Endothelial cell of umbilical vein (primary cell): ENCODE measurements at regions not wholly inside any gene's neighbourhood (a gene's known extent, or its start where the extent isn't known, plus 50 kb on each side); places are given as distances from the start of the nearest gene placed in this dataset.
"Not testable (repeated sequence)": the region's sequence is repeated elsewhere in the genome, so short reads cannot be mapped to it uniquely, and the experiment has no call there.

Source experiments
- BruUV-seq: library from RNA; stranded (reverse); fragments of 400-500 nt; replicated peaks from 2 replicates; lab custom pipeline; 2021; lab: Mats Ljungman, UMichigan
- CTCF ChIA-PET: fragments of 300-600, 350-600 bp; sonication (Branson Sonifier 250); formaldehyde crosslinking; loops from one replicate; lab custom pipeline; 2021; ENCODE audit warnings: antibody characterized with exemption, inconsistent platforms; lab: Charles Lee
- POLR2A ChIA-PET: fragments of 300-600, 350-600 bp; sonication (Branson Sonifier 250); formaldehyde crosslinking; loops from one replicate; lab custom pipeline; 2021; ENCODE audit warnings: antibody characterized with exemption, inconsistent platforms; lab: Charles Lee
- DNase-seq: peaks from one replicate; pipeline ENCODE4 v3.0.0-alpha.2; 2011; ENCODE audit warnings: low read depth, low spot score
- FAIRE-seq: peaks from 2 replicates; lab custom pipeline; 2011; peaks lifted over from hg19 to GRCh38; lab: Jason Lieb, UNC
- H2AFZ ChIP-seq: 2 replicates; pipeline ENCODE4 v1.6.0; 2012; ENCODE audit warnings: low read depth, low read length, control low read depth, inconsistent platforms
- H3K27ac ChIP-seq: 2 replicates; pipeline ENCODE4 v1.5.1; 2011; ENCODE audit warnings: low read depth, mild to moderate bottlenecking, control low read depth, low read length, moderate library complexity; ENCODE audit not compliant: insufficient read depth
- H3K27me3 ChIP-seq, 2 experiments: 2 replicates each; pipeline versions ENCODE4 v1.6.0 to v1.6.1; 2011; ENCODE audit warnings: low read length in 2 of 2, mixed read lengths in 1 of 2; ENCODE audit not compliant: control insufficient read depth in 2 of 2, insufficient read depth in 2 of 2
- H3K36me3 ChIP-seq, 2 experiments: 2 replicates in 1 of 2; 3 replicates in 1 of 2; pipeline ENCODE4 v1.5.1; 2011; ENCODE audit warnings: low read length in 2 of 2, mild to moderate bottlenecking in 1 of 2, moderate library complexity in 1 of 2; ENCODE audit not compliant: control insufficient read depth in 2 of 2, insufficient read depth in 2 of 2; ENCODE audit errors: extremely low read depth in 1 of 2
- H3K4me1 ChIP-seq: 3 replicates; pipeline ENCODE4 v1.5.1; 2011; ENCODE audit warnings: mild to moderate bottlenecking, low read length; ENCODE audit not compliant: control insufficient read depth, insufficient read depth; ENCODE audit errors: extremely low read depth
- H3K4me2 ChIP-seq: 2 replicates; pipeline ENCODE4 v1.6.1; 2011; ENCODE audit warnings: low read length, control low read depth, mixed read lengths; ENCODE audit not compliant: insufficient read depth
- H3K4me3 ChIP-seq, 3 experiments: fragments of 200-600 bp in 1 of 3; sonication (generic), shearing (Covaris generic) in 1 of 3; replicated peaks in 1 of 3; 2 replicates each; pipeline ENCODE4 v1.5.1; 2011 to 2016; ENCODE audit warnings: control low read depth in 3 of 3, low read length in 3 of 3, mild to moderate bottlenecking in 2 of 3, inconsistent platforms in 1 of 3, low read depth in 1 of 3, moderate library complexity in 1 of 3; ENCODE audit not compliant: insufficient read depth in 1 of 3
- H3K79me2 ChIP-seq: 2 replicates; pipeline ENCODE4 v1.6.0; 2012; ENCODE audit warnings: low read length, inconsistent platforms; ENCODE audit not compliant: control insufficient read depth, insufficient read depth
- H3K9ac ChIP-seq: replicated peaks from 2 replicates; pipeline ENCODE3; 2011; ENCODE audit warnings: low read length, control low read depth; ENCODE audit not compliant: insufficient read depth; ENCODE audit errors: extremely low read depth
- H3K9me1 ChIP-seq: replicated peaks from 3 replicates; pipeline ENCODE4 v1.6.0; 2011; ENCODE audit warnings: mild to moderate bottlenecking, low read length; ENCODE audit not compliant: control insufficient read depth, insufficient read depth; ENCODE audit errors: extremely low read depth
- H3K9me3 ChIP-seq: replicated peaks from 2 replicates; pipeline ENCODE4 v1.5.1; 2012; ENCODE audit warnings: low read length, inconsistent platforms; ENCODE audit not compliant: control insufficient read depth, insufficient read depth
- H4K20me1 ChIP-seq: replicated peaks from 2 replicates; pipeline ENCODE3; 2011; ENCODE audit warnings: mild to moderate bottlenecking, low read length; ENCODE audit not compliant: control insufficient read depth, insufficient read depth; ENCODE audit errors: extremely low read depth
- EZH2 ChIP-seq: IDR thresholded peaks from 2 replicates; pipeline ENCODE4 v1.6.1; 2012; ENCODE audit warnings: borderline replicate concordance, low read depth, mild to moderate bottlenecking, moderate library complexity, low read length, inconsistent platforms; ENCODE audit not compliant: severe bottlenecking
- FOS ChIP-seq: IDR thresholded peaks from 2 replicates; pipeline ENCODE4 v1.6.1; 2011; ENCODE audit warnings: mild to moderate bottlenecking, low read length, moderate library complexity, borderline replicate concordance; ENCODE audit not compliant: insufficient read depth
- GATA2 ChIP-seq: IDR thresholded peaks from 2 replicates; pipeline ENCODE4 v1.7.0; 2011; ENCODE audit warnings: low read depth, mild to moderate bottlenecking, moderate library complexity, mixed read lengths, low read length; ENCODE audit not compliant: insufficient read length, insufficient read depth
- JUN ChIP-seq: IDR thresholded peaks from 2 replicates; pipeline ENCODE4 v1.6.1; 2011; ENCODE audit warnings: borderline replicate concordance, low read depth; ENCODE audit not compliant: insufficient read length, insufficient read depth
- MYC ChIP-seq: IDR thresholded peaks from one replicate; pipeline ENCODE4 v1.6.1; 2011; ENCODE audit warnings: mild to moderate bottlenecking, low read depth, low read length
- POLR2A ChIP-seq: IDR thresholded peaks from 2 replicates; pipeline ENCODE4 v1.6.1; 2012; ENCODE audit warnings: low read depth, mild to moderate bottlenecking, control low read depth, low read length
- POLR2AphosphoS5 ChIP-seq: IDR thresholded peaks from 2 replicates; pipeline ENCODE4 v1.6.1; 2012; ENCODE audit warnings: low read depth, mild to moderate bottlenecking, control low read depth, low read length, moderate library complexity; ENCODE audit not compliant: insufficient read depth
- dilution Hi-C: fragments of 300-500 bp; cut with MboI; formaldehyde crosslinking; loops from one replicate; pipeline ENCODE4 v1.15.0; 2019; ENCODE audit warnings: low sequenced_read_pairs; ENCODE audit not compliant: extremely low pct_ligation_motif_present
- intact Hi-C: fragments of 100-400 bp; cut with micrococcal nuclease; formaldehyde crosslinking; loops from one replicate; pipeline ENCODE4 v1.10.0; 2022
- TF ChIP-seq, protein P1 (sequence below), 2 donors: IDR thresholded peaks; 1 replicate in 1 of 2; 2 replicates in 1 of 2; pipeline ENCODE4 v1.5.1; 2011; ENCODE audit warnings: low read length in 2 of 2, mild to moderate bottlenecking in 2 of 2, moderate library complexity in 2 of 2, control low read depth in 1 of 2, inconsistent platforms in 1 of 2, low read depth in 1 of 2; ENCODE audit not compliant: insufficient read depth in 1 of 2; ENCODE audit errors: extremely low read depth in 1 of 2
- TF ChIP-seq, protein P2 (sequence below): IDR thresholded peaks from 2 replicates; pipeline ENCODE4 v1.6.1; 2011; ENCODE audit not compliant: insufficient read depth, insufficient read length

DNA sequence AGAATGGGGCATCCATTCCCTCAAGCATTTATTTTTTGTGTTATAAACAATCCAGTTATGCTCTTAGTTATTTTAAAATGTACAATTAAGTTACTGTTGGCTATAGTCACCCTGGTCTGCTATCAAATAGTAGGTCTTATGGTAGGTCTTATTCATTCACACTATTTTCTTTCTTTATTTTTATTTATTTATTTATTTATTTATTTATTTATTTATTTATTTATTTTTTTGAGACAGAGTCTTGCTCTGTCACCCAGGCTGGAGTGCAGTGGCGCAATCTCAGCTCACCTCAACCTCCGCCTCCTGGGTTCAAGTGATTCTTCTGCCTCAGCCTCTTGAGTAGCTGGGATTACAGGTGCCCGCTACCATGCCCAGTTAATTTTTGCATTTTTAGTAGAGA, 967.4 kb upstream of the AUTS2 start:
- H3K4me2 ChIP-seq, H3K36me3 ChIP-seq, FAIRE-seq, intact Hi-C loops, H3K9me3 ChIP-seq, BruUV-seq, H3K79me2 ChIP-seq, H2AFZ ChIP-seq, POLR2A ChIA-PET, DNase-seq, CTCF ChIA-PET, H3K27ac ChIP-seq, H4K20me1 ChIP-seq, H3K9me1 ChIP-seq, H3K4me1 ChIP-seq, H3K4me3 ChIP-seq, H3K27me3 ChIP-seq, H3K9ac ChIP-seq, dilution Hi-C loops: not testable (repeated sequence)

DNA sequence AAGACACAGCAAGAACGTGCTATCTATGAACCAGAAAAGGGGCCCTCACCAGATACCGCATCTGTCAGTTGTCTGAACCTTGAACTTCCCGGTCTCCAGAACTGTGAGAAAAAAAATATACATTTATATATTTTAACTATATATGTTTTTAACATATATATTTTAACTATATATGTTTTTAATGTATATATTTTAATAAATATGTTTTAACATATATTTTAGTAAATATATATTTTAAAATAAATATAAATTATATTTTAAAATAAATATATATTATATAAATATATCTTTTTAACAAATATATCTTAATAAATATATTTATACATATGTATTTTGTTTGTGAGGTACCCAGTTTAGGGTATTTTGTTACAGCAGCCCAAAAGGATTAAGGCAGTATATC, 958.2 kb upstream of the AUTS2 start:
- Histone ChIP-seq H4K20me1 (no peaks in the 10 kb centered on the region), H3K79me2 (no peaks in the 10 kb centered on the region), H3K9ac (no peak overlapping the region), H3K4me1 (no peaks in the 10 kb centered on the region), H3K4me2 (no peak overlapping the region), H3K9me1 (no peaks in the 10 kb centered on the region), H3K4me3 (no peak overlapping the region), H3K36me3 (no peaks in the 10 kb centered on the region), H2AFZ (no peak overlapping the region), H3K27me3 (no peaks in the 10 kb centered on the region), H3K27ac (no peak overlapping the region), H3K9me3 (no peaks in the 10 kb centered on the region)
- CTCF ChIA-PET, result no interaction called here
- dilution Hi-C loops (no loop called here), intact Hi-C loops (no loop called here)
- POLR2A ChIA-PET, result no interaction called here
- DNase-seq, result no peak
- TF ChIP-seq POLR2AphosphoS5 (no peak), POLR2A (no peak), EZH2 (no peak), FOS (no peak), MYC (no peak), JUN (no peak), GATA2 (no peak)
- TF ChIP-seq, protein P1, sequence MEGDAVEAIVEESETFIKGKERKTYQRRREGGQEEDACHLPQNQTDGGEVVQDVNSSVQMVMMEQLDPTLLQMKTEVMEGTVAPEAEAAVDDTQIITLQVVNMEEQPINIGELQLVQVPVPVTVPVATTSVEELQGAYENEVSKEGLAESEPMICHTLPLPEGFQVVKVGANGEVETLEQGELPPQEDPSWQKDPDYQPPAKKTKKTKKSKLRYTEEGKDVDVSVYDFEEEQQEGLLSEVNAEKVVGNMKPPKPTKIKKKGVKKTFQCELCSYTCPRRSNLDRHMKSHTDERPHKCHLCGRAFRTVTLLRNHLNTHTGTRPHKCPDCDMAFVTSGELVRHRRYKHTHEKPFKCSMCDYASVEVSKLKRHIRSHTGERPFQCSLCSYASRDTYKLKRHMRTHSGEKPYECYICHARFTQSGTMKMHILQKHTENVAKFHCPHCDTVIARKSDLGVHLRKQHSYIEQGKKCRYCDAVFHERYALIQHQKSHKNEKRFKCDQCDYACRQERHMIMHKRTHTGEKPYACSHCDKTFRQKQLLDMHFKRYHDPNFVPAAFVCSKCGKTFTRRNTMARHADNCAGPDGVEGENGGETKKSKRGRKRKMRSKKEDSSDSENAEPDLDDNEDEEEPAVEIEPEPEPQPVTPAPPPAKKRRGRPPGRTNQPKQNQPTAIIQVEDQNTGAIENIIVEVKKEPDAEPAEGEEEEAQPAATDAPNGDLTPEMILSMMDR (IDR thresholded peaks at IDR 0.05; ENCODE audit: extremely low read depth in 1 of 2, insufficient read depth in 1 of 2, low read depth in 1 of 2, low read length in 2 of 2), result no peak
- TF ChIP-seq, protein P2, sequence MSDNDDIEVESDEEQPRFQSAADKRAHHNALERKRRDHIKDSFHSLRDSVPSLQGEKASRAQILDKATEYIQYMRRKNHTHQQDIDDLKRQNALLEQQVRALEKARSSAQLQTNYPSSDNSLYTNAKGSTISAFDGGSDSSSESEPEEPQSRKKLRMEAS, result no peak
- no TSS peak for BruUV-seq
- no peak for FAIRE-seq
